Natural killer cell (primary cell): ENCODE measurements at regions not wholly inside any gene's neighbourhood (a gene's known extent, or its start where the extent isn't known, plus 50 kb on each side); places are given as distances from the start of the nearest gene placed in this dataset.
A peak's percentile ranks its signal among the peaks of the same experiment; 100 is the strongest.

Source experiments
- ATAC-seq, 3 donors: fragments of 150-1000 bp in 2 of 3; fragments of 200-7000 bp in 1 of 3; cut with Tn5 transposase; 1 replicate in 1 of 3; 2 replicates in 2 of 3; pipeline ENCODE4 v1.10.0; 2021; ENCODE audit warnings: mild to moderate bottlenecking in 2 of 3, moderate library complexity in 2 of 3
- DNase-seq, 2 donors: peaks; one replicate each; pipeline versions ENCODE4 v3.0.0 to v3.0.0-alpha.2; 2013 to 2021; ENCODE audit warnings: mixed read lengths in 1 of 2
- H3K27ac ChIP-seq: one replicate; pipeline ENCODE4 v1.5.1; 2013; ENCODE audit warnings: mild to moderate bottlenecking, low read length
- H3K27me3 ChIP-seq: one replicate; pipeline ENCODE4 v1.6.1; 2013; ENCODE audit warnings: low read length; ENCODE audit not compliant: control insufficient read depth, insufficient read depth
- H3K36me3 ChIP-seq: one replicate; pipeline ENCODE4 v1.6.1; 2013; ENCODE audit warnings: low read length; ENCODE audit not compliant: control insufficient read depth, insufficient read depth
- H3K4me1 ChIP-seq: one replicate; pipeline ENCODE4 v1.6.1; 2013; ENCODE audit warnings: low read length; ENCODE audit not compliant: control insufficient read depth, insufficient read depth
- H3K4me3 ChIP-seq: one replicate; pipeline ENCODE4 v1.5.1; 2013; ENCODE audit warnings: low read length
- H3K9me3 ChIP-seq: one replicate; pipeline ENCODE4 v1.6.1; 2013; ENCODE audit warnings: low read length; ENCODE audit not compliant: control insufficient read depth, insufficient read depth
- H3K27ac Mint-ChIP-seq, 2 donors: one replicate each; pipeline ENCODE4 v1.8.0; 2022; ENCODE audit warnings: mild to moderate bottlenecking in 2 of 2, mixed read lengths in 2 of 2, moderate library complexity in 1 of 2
- H3K27me3 Mint-ChIP-seq, 2 donors: one replicate each; pipeline ENCODE4 v1.8.0; 2022; ENCODE audit warnings: low read depth in 2 of 2, mixed read lengths in 2 of 2
- H3K36me3 Mint-ChIP-seq: one replicate; pipeline ENCODE4 v1.8.0; 2022; ENCODE audit warnings: mixed read lengths
- H3K4me1 Mint-ChIP-seq, 2 donors: one replicate each; pipeline ENCODE4 v1.8.0; 2022; ENCODE audit warnings: mixed read lengths in 2 of 2
- H3K4me3 Mint-ChIP-seq: one replicate; pipeline ENCODE4 v1.8.0; 2022; ENCODE audit warnings: mild to moderate bottlenecking, moderate library complexity, mixed read lengths
- H3K9me3 Mint-ChIP-seq, 2 donors: one replicate each; pipeline ENCODE4 v1.8.0; 2022; ENCODE audit warnings: mixed read lengths in 2 of 2
- WGBS: methylation state at CpG from one replicate; pipeline ENCODE4 v1.1.7; 2013; ENCODE audit warnings: missing lambda C conversion rate; ENCODE audit not compliant: insufficient coverage; 5-methylcytosine and 5-hydroxymethylcytosine counted together
- intact Hi-C: fragments of 100-400 bp; cut with micrococcal nuclease; formaldehyde crosslinking; loops from one replicate; pipeline ENCODE4 v1.14.2; 2022
- TF ChIP-seq, protein P1 (sequence below): fragments of 200-600 bp; IDR thresholded peaks from one replicate; pipeline ENCODE4 v1.8.0; 2022; ENCODE audit warnings: antibody characterized with exemption

DNA sequence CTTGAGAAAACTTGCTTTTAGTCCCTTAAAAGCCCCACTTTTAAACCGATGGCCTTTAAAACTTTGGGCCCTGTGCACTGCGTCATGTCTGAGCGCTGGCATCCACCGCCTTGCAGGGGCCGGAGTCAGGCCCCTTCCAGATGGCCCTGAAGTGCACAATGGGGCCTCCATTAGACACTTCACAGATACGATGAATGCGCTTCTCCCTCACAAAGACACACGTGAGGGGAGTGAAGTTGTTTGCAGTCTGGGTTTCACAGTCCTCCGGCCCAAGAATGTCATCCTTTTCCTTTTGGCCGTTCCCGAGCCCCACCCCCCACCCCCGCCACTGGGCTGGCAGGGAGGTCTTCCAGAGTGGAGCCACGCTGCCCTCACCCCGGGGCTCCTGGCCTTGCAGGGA, 415.1 kb upstream of the SALL3 start:
- H3K4me3 ChIP-seq = no peak overlapping the region

DNA sequence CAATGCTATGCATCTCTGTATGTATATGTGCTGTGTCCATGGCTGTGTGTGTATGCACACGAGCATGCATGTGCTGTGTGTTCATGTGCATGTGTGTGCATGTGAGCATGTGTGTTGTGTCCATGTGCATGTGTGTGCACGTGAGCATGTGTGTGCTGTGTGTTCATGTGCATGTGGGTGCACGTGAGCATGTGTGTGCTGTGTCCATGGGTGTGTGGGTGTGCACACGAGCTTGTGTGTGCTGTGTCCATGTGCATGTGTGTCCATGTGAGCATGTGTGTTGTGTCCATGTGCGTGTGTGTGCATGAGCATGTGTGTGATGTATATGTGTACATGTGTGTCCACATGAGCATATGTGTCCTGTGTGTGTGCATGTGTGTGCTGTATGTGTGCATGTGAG, 414.4 kb upstream of the SALL3 start:
- intact Hi-C loops = no loop called here
- TF ChIP-seq, protein P1, sequence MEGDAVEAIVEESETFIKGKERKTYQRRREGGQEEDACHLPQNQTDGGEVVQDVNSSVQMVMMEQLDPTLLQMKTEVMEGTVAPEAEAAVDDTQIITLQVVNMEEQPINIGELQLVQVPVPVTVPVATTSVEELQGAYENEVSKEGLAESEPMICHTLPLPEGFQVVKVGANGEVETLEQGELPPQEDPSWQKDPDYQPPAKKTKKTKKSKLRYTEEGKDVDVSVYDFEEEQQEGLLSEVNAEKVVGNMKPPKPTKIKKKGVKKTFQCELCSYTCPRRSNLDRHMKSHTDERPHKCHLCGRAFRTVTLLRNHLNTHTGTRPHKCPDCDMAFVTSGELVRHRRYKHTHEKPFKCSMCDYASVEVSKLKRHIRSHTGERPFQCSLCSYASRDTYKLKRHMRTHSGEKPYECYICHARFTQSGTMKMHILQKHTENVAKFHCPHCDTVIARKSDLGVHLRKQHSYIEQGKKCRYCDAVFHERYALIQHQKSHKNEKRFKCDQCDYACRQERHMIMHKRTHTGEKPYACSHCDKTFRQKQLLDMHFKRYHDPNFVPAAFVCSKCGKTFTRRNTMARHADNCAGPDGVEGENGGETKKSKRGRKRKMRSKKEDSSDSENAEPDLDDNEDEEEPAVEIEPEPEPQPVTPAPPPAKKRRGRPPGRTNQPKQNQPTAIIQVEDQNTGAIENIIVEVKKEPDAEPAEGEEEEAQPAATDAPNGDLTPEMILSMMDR = no peak
- no peak for DNase-seq
- WGBS = 85% methylated on average over 5 of the region's 5 CpGs
- Histone ChIP-seq H3K4me3 (no peak overlapping the region), H3K27ac (no peak overlapping the region), H3K36me3 (no peaks in the 10 kb centered on the region), H3K9me3 (no peaks in the 10 kb centered on the region), H3K27me3 (no peaks in the 10 kb centered on the region), H3K4me1 (no peaks in the 10 kb centered on the region)
- H3K9me3 Mint-ChIP-seq = peaks cover 0 to 3% of the 10 kb centered on the region in 2 donors
- H3K36me3 Mint-ChIP-seq = no peaks in the 10 kb centered on the region
- no peaks in the 10 kb centered on the region for H3K4me1 Mint-ChIP-seq
- no peak overlapping the region for H3K27ac Mint-ChIP-seq
- no peak overlapping the region for H3K4me3 Mint-ChIP-seq
- H3K27me3 Mint-ChIP-seq = peaks cover 0 to under 1% of the 10 kb centered on the region in 2 donors
- ATAC-seq = peak in 1 of 3 donors; percentile 31

More for the DNA sequence above, 415.1 kb upstream of the SALL3 start:
- Histone ChIP-seq H3K27me3 (no peaks in the 10 kb centered on the region), H3K27ac (no peak overlapping the region), H3K4me1 (no peaks in the 10 kb centered on the region), H3K9me3 (no peaks in the 10 kb centered on the region), H3K36me3 (no peaks in the 10 kb centered on the region)
- Mint-ChIP-seq H3K9me3 (peaks cover 0 to 4% of the 10 kb centered on the region in 2 donors), H3K4me3 (no peak overlapping the region), H3K27ac (no peak overlapping the region), H3K36me3 (no peaks in the 10 kb centered on the region), H3K27me3 (peaks cover 0 to 2% of the 10 kb centered on the region in 2 donors), H3K4me1 (no peaks in the 10 kb centered on the region)
- WGBS = 87% methylated on average over 14 of the region's 14 CpGs
- intact Hi-C loops = no loop called here
- TF ChIP-seq, protein P1 = no peak
- DNase-seq = no peak
- no peak for ATAC-seq

DNA sequence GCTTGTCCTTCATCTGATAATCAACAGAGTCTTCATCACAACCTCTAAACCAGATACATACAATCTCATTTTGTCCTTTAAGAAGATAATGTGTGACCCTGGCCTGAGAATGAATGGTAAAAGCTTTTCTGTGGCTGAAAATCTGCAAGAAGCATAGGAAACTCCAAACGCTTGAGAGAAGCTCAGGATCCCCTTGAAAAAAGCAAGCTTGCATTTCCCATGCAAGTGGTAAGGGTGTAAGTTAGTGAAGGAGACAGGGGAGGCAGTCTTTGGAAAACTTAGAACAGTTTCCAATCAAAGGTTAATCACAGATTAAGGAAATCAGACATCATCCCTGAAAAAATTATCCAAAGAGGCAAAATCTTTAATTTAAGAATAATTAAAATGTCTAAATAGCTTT, 413.6 kb upstream of the SALL3 start:
- TF ChIP-seq, protein P1 = no peak
- no peaks in the 10 kb centered on the region for H3K36me3 ChIP-seq
- H3K27me3 Mint-ChIP-seq = no peaks in the 10 kb centered on the region
- H3K9me3 Mint-ChIP-seq = peaks cover 0 to 2% of the 10 kb centered on the region in 2 donors
- H3K27ac ChIP-seq = no peak overlapping the region
- H3K27me3 ChIP-seq = no peaks in the 10 kb centered on the region
- no peak for ATAC-seq
- no peaks in the 10 kb centered on the region for H3K9me3 ChIP-seq
- no peak for DNase-seq
- H3K4me1 ChIP-seq = no peaks in the 10 kb centered on the region
- 95% methylated on average over 1 of the region's 1 CpG for WGBS
- no peaks in the 10 kb centered on the region for H3K4me1 Mint-ChIP-seq
- no peak overlapping the region for H3K4me3 ChIP-seq
- intact Hi-C loops = no loop called here
- no peak overlapping the region for H3K4me3 Mint-ChIP-seq
- no peak overlapping the region for H3K27ac Mint-ChIP-seq
- H3K36me3 Mint-ChIP-seq = no peaks in the 10 kb centered on the region

DNA sequence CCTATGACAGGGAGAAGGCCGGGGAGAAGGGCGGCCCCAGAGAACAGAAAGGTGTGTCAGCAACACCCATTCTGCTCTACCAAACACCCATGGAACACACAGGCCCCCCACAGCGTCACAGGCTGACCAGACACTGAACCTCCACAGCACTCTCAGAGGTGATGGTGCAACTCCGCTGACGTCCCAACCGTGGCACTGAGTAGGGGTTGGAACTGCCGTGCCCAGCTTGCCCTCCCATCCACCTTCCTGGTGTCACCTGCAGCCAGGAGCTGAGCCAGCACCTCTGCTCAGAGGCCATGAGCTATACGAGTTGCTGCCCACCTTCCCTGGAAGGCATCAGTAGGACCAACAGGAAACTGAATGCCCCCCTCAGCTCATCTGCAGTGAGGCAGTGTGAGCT, 412.9 kb upstream of the SALL3 start:
- Histone ChIP-seq H3K4me3 (no peak overlapping the region), H3K9me3 (no peaks in the 10 kb centered on the region), H3K36me3 (no peaks in the 10 kb centered on the region), H3K27me3 (no peaks in the 10 kb centered on the region), H3K27ac (no peak overlapping the region), H3K4me1 (no peaks in the 10 kb centered on the region)
- Mint-ChIP-seq H3K36me3 (no peaks in the 10 kb centered on the region), H3K9me3 (peaks cover 0 to 2% of the 10 kb centered on the region in 2 donors), H3K27me3 (no peaks in the 10 kb centered on the region), H3K4me1 (no peaks in the 10 kb centered on the region), H3K27ac (no peak overlapping the region), H3K4me3 (no peak overlapping the region)
- 87% methylated on average over 8 of the region's 8 CpGs for WGBS
- TF ChIP-seq, protein P1 = no peak
- DNase-seq (no peak), ATAC-seq (no peak)
- intact Hi-C loops = no loop called here
